ENCODE measurements at regions not wholly inside any gene's neighbourhood (a gene's known extent, or its start where the extent isn't known, plus 50 kb on each side); places are given as distances from the start of the nearest gene placed in this dataset.

DNA sequence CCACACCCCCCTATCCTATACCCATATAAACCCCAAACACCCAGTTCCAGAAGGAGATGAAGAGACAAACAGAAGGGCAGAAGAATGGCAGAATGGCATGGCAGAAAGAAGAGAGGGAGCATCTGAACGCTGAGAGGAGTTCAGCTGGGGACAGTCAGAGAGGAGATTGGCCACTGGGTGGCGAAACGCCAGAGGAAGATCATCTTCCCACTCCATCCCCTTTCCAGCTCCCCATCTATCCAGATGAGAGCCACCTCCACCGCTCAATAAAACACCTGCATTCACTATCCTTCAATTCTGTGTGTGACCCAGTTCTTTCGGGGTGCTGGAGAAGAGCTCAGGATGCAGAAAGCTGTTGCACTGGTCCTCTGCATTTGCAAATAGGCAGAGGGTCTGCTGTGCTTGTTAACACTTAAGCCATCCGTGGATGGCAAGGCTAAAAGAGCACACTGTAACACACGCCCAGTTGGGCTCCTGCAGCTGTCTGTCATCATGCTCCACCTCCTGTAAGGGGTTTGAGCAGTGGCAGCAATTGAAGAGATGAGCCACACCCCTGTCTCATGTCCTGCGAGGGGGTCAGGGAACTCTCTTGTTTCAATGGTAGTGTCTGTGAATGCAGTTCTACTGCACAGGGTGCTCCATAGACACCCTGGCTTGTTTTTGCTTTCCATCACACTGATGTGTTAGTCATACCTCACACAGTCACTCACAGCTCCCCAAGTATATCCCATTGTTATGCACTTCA, 1034.8 kb upstream of the RBFOX1 start:
- no peak for DNase-seq (ENCODE audit: low spot score)

DNA sequence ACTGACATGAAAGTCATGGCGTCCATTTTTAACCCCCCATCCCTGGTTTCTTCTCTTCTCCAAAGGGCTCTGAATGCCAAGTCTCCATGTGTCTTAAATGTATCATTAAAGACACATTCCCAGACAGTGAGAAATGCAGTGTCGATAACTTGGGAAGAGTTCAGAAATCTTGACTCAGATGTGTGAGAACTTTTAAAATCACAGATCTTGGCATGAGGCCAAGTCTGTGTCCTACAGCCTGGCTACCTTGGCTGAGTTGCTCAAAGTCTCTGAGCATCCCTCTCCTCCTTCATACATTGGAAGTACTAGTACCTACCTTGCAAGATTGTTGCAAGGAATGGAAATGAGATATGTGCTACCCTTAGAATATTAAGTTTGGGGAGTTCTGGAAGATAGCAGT, 1046.5 kb upstream of the RBFOX1 start:
- no peak for DNase-seq (ENCODE audit: low spot score)
- intact Hi-C loops (cut with DNase I) = no loop called here

More for the DNA sequence above, 1034.8 kb upstream of the RBFOX1 start:
- intact Hi-C loops (cut with DNase I) = no loop called here

DNA sequence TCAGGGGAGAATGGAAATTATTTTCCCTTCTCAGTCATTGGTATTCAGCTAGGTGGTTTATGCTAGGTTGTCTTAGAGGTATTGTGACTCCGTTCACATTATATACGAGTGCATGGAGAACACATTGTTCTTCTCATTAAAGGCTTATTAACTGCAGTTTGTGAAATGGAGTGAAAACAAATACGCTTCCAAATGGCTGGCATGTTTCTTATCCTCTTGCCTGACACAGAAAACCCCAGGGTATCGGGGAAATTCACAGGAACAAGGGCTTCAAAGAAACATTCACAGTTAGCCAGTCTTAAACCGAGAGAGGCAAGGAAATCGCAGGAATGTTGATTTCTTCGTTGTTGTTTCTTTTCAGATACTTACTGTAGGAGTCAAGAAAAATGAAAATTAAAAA, 1047.9 kb upstream of the RBFOX1 start:
- intact Hi-C loops (cut with DNase I) = no loop called here
- no peak for DNase-seq (ENCODE audit: low spot score)

DNA sequence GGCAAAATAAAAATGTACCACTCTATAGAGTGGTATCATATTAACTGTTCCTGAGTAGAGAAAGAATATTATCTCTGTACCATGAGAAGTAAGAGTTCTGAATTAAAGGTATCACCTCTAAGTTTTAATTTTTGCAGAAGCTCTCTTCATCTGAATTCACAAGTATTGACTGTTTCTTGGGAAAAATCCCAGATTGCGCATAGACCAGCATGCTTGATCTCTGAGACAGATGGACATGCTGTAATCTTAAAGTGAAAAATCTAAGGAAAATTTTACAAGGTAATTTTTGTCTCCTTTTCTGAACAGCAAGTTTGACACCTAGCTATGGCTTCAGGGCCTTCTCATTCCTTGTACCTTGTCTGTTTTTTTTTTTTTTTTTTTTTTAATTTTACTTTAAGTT, 1050.7 kb upstream of the RBFOX1 start:
- intact Hi-C loops (cut with DNase I) = no loop called here
- DNase-seq (ENCODE audit: low spot score) = no peak

DNA sequence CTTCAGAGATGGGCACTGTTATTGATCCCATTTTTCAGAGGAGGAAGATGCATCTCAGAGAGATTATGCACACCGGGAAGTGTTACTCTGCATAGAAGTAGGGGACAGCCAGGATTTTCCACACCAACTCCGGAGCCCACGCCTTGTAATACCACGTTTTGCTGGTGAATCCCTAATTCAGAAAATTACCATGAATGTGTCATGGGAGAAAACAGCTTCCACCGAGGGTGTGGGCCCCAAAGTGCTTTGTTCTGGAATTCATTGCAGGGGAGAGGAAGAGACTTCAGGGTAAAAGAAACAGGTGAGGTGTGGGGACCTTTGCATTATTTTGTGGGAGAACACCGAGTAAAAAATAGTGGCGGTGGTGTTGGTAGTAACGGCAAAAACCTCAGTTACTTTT, 1051.4 kb upstream of the RBFOX1 start:
- DNase-seq (ENCODE audit: low spot score) = no peak
- intact Hi-C loops (cut with DNase I) = no loop called here

DNA sequence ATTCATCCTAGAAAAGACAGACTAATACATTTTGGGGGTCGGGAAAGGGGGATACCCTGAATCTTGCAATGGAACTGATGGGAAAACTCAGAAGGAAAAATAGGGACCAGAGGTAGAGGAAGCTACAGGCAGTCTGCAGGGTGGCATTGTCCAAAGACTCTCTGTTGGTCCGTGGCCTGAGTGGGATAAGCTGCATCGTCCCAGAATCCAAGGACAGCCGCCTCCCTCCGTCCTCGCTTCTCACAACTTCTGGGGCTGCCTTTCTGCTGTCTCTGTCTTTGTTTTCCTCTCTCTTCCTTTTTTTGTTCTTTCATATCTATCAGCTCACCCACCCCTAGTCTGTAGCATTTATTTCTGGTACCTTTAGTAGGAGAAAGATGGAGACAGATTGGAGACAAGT, 1052.6 kb upstream of the RBFOX1 start:
- intact Hi-C loops (cut with DNase I) = no loop called here

DNA sequence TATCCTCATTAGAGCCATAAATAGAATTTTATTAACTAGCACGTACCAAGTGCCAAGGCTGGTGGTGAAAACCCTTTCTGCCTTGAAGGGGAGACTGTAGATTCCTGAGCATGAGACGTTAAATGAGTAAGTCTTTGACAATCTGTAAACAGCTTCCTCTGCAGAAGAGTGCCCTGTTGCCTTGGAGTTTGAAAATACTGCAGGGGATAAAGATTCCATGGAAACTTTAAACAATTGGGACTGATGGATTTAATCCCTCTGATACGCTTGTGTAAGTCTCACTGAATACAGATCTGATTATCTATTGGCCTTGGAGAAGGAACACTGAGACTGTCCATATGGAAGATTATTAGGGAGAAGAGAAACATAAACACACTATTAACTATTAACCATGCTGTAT, 1053.4 kb upstream of the RBFOX1 start:
- DNase-seq (ENCODE audit: low spot score) = no peak
- intact Hi-C loops (cut with DNase I) = no loop called here

More for the DNA sequence above, 1052.6 kb upstream of the RBFOX1 start:
- no peak for DNase-seq (ENCODE audit: low spot score)

DNA sequence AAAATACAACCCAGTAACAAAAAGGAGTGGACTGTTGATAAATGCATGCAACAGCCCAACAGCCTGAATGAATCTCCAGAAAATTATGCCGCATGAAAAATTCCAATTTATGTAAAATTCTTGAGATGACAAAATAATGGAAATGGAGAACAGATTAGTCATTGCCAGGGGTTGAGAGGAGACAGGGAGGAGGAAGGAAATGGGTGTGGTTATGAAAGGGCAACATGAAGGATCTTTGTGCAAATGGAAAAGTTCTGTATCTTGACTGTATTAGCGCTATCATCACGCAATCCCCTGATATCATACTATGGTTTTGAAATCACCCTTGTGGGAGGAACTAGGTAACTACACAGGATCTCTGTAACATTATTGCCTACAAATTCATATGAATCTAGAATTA, 1058.3 kb upstream of the RBFOX1 start:
- no peak for DNase-seq (ENCODE audit: low spot score)
- intact Hi-C loops (cut with DNase I) = no loop called here

DNA sequence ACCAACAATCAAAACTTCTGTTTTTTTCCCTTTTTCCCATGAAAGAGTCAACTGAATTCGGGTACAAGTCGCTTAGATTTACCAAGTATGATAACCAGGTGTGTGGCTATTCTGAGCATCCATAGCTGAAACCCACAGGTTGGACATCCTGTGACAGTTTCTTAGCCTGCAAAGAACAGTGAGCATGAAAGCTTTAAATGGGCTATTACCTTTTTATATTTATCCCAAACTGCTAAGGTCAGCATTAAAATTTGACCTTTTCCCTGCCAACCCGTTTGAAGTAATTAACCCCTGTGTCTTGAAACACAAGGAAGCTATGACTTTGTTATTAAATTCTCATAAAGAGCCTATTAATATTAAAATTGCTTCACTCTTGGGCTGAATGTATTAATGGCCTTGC, 1065.0 kb upstream of the RBFOX1 start:
- no peak for DNase-seq (ENCODE audit: low spot score)
- intact Hi-C loops (cut with DNase I) = no loop called here

DNA sequence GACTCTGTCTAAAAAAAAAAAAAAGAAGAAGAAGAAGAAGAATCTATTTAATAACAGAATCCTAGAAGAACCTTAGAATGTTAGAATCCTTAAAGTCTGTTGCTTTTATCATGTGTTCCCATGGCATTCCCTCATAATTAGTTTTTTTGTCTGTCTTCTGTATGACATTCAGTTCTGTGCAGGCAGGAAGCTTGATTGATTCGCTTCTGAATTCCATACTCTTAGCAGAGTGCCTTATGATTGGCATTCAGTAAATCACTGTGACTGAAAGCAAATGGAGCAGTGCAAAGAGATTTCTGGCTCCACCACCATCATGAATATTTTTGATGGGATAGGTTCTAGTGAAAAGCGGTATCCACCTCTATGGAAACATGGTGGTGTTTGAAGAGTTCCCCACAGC, 1065.9 kb upstream of the RBFOX1 start:
- no peak for DNase-seq (ENCODE audit: low spot score)
- intact Hi-C loops (cut with DNase I) = no loop called here

DNA sequence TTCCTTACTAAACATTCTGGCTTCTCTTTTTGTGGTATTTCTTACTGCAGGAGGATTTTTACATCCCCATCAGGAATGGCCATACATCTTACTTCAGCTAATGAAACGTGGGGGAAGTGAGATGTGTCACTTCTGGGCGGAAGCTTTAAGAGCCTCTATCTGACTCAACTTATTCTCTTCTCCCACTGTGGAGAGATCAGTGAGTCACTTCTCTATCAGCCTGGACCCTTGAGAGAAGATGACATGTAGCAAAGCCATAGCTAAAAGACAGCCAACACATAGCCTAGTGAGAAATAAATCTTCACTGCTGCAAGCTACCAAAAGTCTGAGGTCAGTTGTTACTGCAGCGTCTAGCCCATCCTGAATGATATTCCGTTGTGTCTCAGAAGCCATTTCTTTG, 1066.7 kb upstream of the RBFOX1 start:
- no peak for DNase-seq (ENCODE audit: low spot score)
- intact Hi-C loops (cut with DNase I) = no loop called here

DNA sequence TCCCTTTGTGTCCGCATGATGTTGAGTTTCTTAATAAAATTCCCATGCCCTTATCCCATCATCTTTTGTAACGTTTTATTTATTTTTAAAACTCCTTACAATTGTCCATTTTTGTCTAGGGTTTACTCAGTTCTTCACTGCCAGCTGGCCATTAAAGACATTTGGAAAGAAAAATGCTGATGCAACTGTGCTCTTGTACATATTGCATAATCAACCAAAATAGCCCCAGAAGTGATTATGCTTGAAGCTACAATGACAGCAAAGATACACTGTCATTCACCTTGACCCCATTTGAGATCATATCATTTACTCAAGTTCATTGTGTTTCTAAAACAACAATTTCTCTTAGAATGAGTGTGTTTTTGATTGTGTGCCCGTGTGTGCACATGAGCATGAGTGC, 1074.6 kb upstream of the RBFOX1 start:
- DNase-seq (ENCODE audit: low spot score) = no peak
- intact Hi-C loops (cut with DNase I) = no loop called here

DNA sequence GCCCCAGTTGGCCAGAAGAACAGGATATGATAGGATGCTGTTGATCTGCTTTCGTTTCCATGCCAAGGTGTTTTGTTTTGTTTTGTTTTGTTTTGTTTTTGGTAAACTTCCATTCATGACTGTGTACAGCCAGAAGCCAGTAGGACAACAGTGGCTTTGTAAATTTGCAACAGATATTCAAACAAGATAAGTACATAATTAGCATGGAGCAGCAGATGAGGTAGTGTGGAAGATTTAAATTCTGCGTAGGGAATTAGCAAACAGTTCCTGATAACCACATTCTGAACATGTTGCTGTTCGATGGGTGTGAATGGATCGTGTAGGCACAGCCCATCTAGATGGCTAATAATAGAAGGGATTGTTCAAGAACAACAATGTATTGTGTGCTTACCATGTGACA, 1080.1 kb upstream of the RBFOX1 start:
- intact Hi-C loops (cut with DNase I) = no loop called here

DNA sequence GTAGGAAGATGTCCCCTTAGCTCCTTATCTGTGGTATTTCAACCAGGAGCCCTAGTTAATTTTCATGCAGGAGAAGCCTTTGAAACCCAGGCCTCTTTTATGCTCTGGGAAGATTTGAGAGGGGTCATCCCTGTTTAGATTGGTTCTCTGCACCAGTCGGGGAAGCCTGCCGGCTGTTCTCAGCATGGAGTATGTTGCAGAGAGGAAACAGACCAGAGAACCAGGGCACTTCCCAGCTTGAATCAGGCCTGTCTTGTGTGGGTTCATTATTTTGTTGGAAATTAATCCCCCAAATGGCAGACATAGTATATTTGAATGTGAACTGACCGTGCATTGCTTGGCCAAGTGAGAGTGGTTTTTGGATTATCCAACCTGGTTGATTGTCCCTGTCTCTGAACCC, 1082.1 kb upstream of the RBFOX1 start:
- DNase-seq (ENCODE audit: low spot score) = no peak
- intact Hi-C loops (cut with DNase I) = no loop called here

More for the DNA sequence above, 1080.1 kb upstream of the RBFOX1 start:
- DNase-seq (ENCODE audit: low spot score) = no peak

DNA sequence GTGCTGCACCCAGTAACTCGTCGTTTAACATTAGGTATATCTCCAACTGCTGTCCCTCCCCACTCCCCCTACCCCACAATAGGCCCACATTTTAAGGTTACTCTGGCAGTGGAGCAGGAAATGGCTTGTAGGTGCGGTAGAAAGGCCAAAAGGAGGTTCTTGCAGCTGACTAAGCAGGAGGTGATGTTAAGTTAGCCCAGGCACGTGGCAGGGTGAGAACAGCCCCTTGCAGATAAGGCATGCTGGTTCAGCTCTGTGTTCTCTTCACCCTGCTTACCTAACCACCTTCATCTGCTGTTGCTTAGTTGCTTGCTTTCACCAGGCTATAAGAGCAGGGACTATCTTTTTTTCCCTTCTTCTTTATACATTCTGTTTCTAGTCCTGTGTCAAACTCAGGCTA, 1082.8 kb upstream of the RBFOX1 start:
- intact Hi-C loops (cut with DNase I) = no loop called here

DNA sequence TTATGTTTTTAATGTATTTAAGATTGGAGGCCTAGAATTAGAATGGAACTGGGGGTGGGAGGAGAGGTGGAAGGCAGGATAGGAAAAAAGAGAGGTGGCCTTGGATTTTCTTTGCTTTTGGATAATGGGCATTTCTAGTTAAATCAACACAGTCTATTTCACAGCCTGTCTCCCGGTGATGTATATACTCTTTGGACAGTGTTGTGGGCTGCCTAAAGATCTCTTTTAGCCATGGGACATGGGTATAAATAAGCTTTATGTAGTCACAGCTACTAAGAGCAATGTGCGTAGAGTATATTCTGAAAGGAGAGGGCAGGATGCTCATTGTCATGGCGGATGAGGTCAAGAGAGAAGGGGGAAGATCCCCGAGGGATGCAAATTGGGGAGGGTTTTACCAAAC, 1084.4 kb upstream of the RBFOX1 start:
- intact Hi-C loops (cut with DNase I) = no loop called here
- no peak for DNase-seq (ENCODE audit: low spot score)

More for the DNA sequence above, 1082.8 kb upstream of the RBFOX1 start:
- DNase-seq (ENCODE audit: low spot score) = no peak

DNA sequence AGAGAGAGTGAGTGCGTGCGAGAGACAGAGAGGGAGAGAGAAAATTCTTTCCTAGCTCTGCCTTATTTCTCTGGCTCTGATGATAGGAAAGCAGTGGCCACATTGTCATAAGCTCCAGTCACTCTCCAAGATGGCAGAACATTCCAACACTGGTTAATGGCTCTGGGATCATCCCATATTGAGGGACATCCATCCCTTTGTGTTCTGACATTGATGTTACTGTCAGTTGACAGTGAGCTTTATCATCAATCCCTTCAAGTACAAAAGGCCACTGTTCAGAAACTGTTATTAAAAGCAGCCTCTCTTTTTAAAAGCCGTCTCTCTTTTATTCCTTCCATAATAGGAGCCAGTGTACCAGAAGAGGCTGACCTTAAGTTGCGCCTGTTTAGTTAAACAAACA, 1084.9 kb upstream of the RBFOX1 start:
- intact Hi-C loops (cut with DNase I) = no loop called here

DNA sequence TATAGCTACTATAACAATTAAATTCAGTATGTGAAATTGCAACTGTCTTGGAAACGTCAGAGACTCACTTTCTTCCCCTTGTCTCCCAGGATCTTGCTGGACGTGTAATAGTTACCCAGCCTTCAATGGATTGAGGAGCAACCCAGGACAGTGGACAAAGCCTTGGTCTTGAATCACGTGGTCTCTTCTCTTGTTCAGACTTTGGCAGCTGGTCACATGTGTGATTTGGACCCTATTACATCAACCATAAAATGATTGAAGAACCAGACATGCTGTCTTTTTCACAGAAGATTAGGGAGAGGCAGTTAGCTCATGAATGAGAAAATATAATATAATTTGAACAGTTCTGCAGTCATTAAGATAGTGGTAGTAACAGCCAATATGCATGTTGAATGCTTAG, 1085.5 kb upstream of the RBFOX1 start:
- no peak for DNase-seq (ENCODE audit: low spot score)
- intact Hi-C loops (cut with DNase I) = no loop called here

More for the DNA sequence above, 1084.9 kb upstream of the RBFOX1 start:
- DNase-seq (ENCODE audit: low spot score) = no peak

DNA sequence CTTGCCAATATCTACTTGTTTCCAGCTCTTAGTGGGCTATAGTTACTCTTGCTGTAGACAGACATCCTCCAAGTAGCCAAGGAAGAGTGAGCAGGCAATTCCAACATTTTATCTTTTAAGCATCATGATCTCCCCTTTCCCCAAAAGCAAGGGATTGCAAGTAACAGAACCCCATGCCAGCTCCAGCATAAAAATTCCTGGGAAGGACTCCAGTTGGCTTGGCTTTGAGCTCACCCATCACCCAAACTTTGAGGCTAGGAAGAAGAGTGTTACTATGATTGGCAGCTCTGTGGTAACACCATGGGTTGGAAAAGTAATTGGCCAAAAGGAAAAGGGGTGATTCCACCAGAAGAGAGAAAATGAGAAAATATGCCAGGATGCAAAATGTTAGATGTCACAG, 1086.4 kb upstream of the RBFOX1 start:
- intact Hi-C loops (cut with DNase I) = no loop called here
- no peak for DNase-seq (ENCODE audit: low spot score)

DNA sequence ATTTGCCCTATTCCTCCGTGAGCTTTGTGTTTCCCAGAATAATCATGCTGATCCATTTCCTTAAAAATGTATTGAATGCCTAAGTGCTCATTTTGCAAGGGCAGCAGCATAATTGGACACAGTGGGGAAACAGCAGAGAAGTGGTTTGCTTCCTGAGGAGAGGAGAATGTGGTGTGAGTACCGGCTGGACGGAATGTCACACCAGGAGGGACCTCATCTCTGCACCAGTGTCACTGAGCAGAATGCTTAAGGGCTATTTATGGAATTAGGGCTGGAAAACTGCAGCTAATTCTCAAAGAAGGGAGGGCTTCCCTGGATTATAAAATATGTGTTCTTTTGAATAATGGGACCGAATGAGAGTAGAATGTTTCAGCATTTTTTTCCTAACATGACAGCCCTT, 1100.6 kb upstream of the RBFOX1 start:
- intact Hi-C loops (cut with DNase I) = no loop called here
- DNase-seq (ENCODE audit: low spot score) = no peak

DNA sequence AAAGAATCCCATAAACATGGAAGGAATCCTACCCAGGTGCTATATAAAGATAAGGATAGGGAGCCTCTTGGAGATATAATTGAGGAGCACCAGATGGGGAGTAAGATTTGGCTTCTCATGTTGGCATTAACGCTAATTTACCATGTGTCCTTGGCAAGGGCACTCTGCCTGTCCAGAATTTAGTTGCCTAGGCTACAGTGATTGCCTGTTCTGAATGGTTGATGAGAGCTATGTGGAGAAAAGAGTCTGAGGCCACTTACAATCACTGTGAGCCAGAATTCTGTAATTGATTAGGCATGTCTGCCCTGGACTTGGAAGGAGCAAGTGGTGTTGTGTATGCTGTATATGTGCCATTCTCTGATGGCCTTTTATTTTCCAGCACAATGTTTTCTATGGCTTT, 1101.2 kb upstream of the RBFOX1 start:
- intact Hi-C loops (cut with DNase I) = no loop called here
- no peak for DNase-seq (ENCODE audit: low spot score)

DNA sequence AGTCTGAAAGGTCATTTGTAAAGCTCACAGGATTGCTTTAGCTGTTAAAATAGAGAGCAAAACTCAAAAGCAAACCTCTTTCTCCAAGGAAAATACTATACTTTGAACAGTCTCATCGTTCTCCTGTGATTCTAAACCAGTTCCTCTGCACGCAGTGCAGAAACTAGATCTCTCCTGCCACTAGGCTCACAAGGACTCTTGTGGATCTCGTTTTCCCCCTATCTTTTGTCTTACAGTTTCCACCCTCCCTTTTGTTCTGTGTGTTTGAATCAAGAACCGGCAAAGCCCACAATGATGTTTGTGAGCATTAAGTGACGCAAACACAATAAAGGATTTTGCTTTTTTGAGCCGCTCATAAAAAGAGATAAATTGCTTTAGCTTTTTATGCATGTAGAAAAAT, 1103.5 kb upstream of the RBFOX1 start:
- intact Hi-C loops (cut with DNase I) = no loop called here
- DNase-seq (ENCODE audit: low spot score) = no peak

Data from cardiac septum (tissue), 1 donor.